Left lung (tissue), 4 donors: ENCODE measurements at regions not wholly inside any gene's neighbourhood (a gene's known extent, or its start where the extent isn't known, plus 50 kb on each side); places are given as distances from the start of the nearest gene placed in this dataset.

ENCODE experiments used
- ATAC-seq: fragments of 200-7000 bp; cut with Tn5 transposase; one replicate; pipeline ENCODE4 v1.9.1; 2020; ENCODE audit warnings: moderate library complexity
- DNase-seq, 4 donors: peaks; one replicate each; pipeline ENCODE4 v3.0.0-alpha.2; 2013 to 2020
- H3K27ac ChIP-seq, 2 donors: fragments of 200-600 bp; sonication (generic) in 1 of 2; one replicate each; pipeline versions ENCODE4 v1.5.0 to v1.8.0; 2020 to 2021
- H3K27me3 ChIP-seq, 2 donors: fragments of 200-600 bp; sonication (generic) in 1 of 2; one replicate each; pipeline versions ENCODE4 v1.5.0 to v1.8.0; 2020 to 2021
- H3K36me3 ChIP-seq, 2 donors: fragments of 200-600 bp; sonication (generic) in 1 of 2; one replicate each; pipeline versions ENCODE4 v1.5.0 to v1.8.0; 2020 to 2021
- H3K4me1 ChIP-seq, 2 donors: fragments of 200-600 bp; one replicate each; pipeline ENCODE4 v1.8.0; 2021
- H3K4me3 ChIP-seq, 2 donors: fragments of 200-600 bp; sonication (generic) in 1 of 2; one replicate each; pipeline versions ENCODE4 v1.5.0 to v1.8.0; 2020 to 2021; ENCODE audit warnings: mild to moderate bottlenecking in 1 of 2
- H3K9me3 ChIP-seq, 2 donors: fragments of 200-600 bp; sonication (generic) in 1 of 2; one replicate each; pipeline versions ENCODE4 v1.5.0 to v1.8.0; 2020 to 2021
- CTCF ChIP-seq, 2 donors: fragments of 200-600 bp; sonication (generic) in 1 of 2; IDR thresholded peaks; one replicate each; pipeline versions ENCODE4 v1.5.0 to v1.8.0; 2021; ENCODE audit warnings: antibody characterized with exemption in 2 of 2
- intact Hi-C, 2 donors: fragments of 100-400 bp; cut with DNase I; formaldehyde crosslinking; loops; one replicate each; pipeline versions ENCODE4 v1.11.2 to v1.14.2; 2022
- donor health status: DM: no; HTN: yes; CAD: no.
- donor health status: DM: no; HTN: no; CAD: no.

GRCh38 chr16:13426736-13427135, 493.2 kb upstream of the ERCC4 start:
- TF ChIP-seq CTCF (IDR thresholded peaks at IDR 0.05): no peak
- Histone ChIP-seq H3K4me1 (no peaks in the 10 kb centered on the region), H3K27ac (no peak overlapping the region), H3K4me3 (no peak overlapping the region), H3K9me3 (no peaks in the 10 kb centered on the region), H3K27me3 (no peaks in the 10 kb centered on the region), H3K36me3 (no peaks in the 10 kb centered on the region)
- ATAC-seq (no peak), DNase-seq (no peak)
- intact Hi-C loops: no loop called here

GRCh38 chr16:13427943-13428342, 492.0 kb upstream of the ERCC4 start:
- ATAC-seq: no peak
- no peak for TF ChIP-seq CTCF (IDR thresholded peaks at IDR 0.05)
- intact Hi-C loops: no loop called here
- H3K36me3 ChIP-seq: no peaks in the 10 kb centered on the region
- H3K27me3 ChIP-seq: no peaks in the 10 kb centered on the region
- no peak overlapping the region for H3K27ac ChIP-seq
- H3K4me3 ChIP-seq: no peak overlapping the region
- H3K9me3 ChIP-seq: no peaks in the 10 kb centered on the region
- DNase-seq: no peak
- H3K4me1 ChIP-seq: no peaks in the 10 kb centered on the region

DNA sequence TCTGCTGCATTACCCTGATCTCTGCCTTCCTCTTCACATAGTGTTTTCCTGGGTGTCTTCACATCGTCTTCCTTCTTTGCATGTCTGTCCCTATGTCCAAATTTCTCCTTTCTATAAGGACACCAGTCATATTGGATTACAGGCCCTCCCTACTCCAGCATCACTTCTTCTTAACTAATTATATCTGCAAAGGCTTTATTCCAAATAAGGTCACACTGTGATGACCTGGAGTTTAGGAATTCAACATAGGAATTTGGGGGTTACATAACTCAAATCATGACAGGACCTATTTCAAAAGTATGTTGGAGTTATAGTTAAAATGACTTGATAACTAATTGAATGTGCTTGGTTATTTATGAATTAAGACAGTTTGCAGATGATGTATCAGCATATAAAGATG, 490.5 kb upstream of the ERCC4 start:
- no peak for TF ChIP-seq CTCF (IDR thresholded peaks at IDR 0.05)

DNA sequence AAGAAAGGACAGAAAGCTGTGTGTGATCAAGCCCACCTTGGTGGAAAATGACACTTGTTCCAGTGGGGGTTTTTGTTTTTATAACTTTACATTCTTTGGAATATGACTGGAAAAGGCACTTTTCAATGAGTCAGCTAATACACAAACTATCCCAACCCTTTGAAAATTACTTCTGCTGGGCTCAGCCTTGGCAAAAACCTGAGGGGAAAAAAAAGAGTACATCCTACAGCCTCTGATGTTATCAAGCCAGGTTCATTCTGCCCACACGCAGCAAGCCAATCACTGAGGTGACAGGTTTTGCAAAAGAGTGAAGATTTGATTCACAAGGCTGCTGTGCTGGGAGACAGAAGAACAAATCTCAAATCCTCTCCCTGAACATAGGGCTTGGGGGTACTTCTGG, 484.5 kb upstream of the ERCC4 start:
- Histone ChIP-seq H3K27ac (no peak overlapping the region), H3K27me3 (no peaks in the 10 kb centered on the region), H3K4me3 (no peak overlapping the region), H3K36me3 (no peaks in the 10 kb centered on the region), H3K4me1 (no peaks in the 10 kb centered on the region), H3K9me3 (no peaks in the 10 kb centered on the region)
- intact Hi-C loops: no loop called here
- TF ChIP-seq CTCF (IDR thresholded peaks at IDR 0.05): no peak
- ATAC-seq: no peak
- no peak for DNase-seq

More for the DNA sequence above, 490.5 kb upstream of the ERCC4 start:
- no peak overlapping the region for H3K4me3 ChIP-seq
- no peak for DNase-seq
- H3K4me1 ChIP-seq: no peaks in the 10 kb centered on the region
- no peaks in the 10 kb centered on the region for H3K27me3 ChIP-seq
- no peak overlapping the region for H3K27ac ChIP-seq
- no peak for ATAC-seq
- H3K36me3 ChIP-seq: no peaks in the 10 kb centered on the region
- no peaks in the 10 kb centered on the region for H3K9me3 ChIP-seq
- intact Hi-C loops: no loop called here

- no peak for DNase-seq
- Histone ChIP-seq H3K4me1 (no peaks in the 10 kb centered on the region), H3K27ac (no peak overlapping the region), H3K27me3 (no peaks in the 10 kb centered on the region), H3K4me3 (no peak overlapping the region), H3K36me3 (no peaks in the 10 kb centered on the region), H3K9me3 (no peaks in the 10 kb centered on the region)
- no peak for TF ChIP-seq CTCF (IDR thresholded peaks at IDR 0.05)
- no peak for ATAC-seq
- intact Hi-C loops: no loop called here
These were observed 484.0 kb upstream of the ERCC4 start for GRCh38 chr16:13435873-13436474.
